ENCODE measurements at regions not wholly inside any gene's neighbourhood (a gene's known extent, or its start where the extent isn't known, plus 50 kb on each side); places are given as distances from the start of the nearest gene placed in this dataset.

- TF ChIP-seq CTCF (IDR thresholded peaks at IDR 0.05) = no peak
- no peak for TF ChIP-seq EP300 (IDR thresholded peaks at IDR 0.05)
- TF ChIP-seq POLR2A (IDR thresholded peaks at IDR 0.05) = no peak
Observed at GRCh38 chr13:111482806-111483620, 162.6 kb downstream of the TEX29 start.

Measured in stomach (tissue), 4 donors.